MM.1S (cell line): ENCODE measurements at regions not wholly inside any gene's neighbourhood (a gene's known extent, or its start where the extent isn't known, plus 50 kb on each side); places are given as distances from the start of the nearest gene placed in this dataset.

Source experiments
- DNase-seq: peaks from one replicate; pipeline ENCODE4 v3.0.0-alpha.2; 2015
- H2AFZ ChIP-seq: fragments of 300-600 bp; sonication (generic); 2 replicates; pipeline ENCODE4 v1.6.0; 2016; ENCODE audit warnings: antibody characterized with exemption, low read length
- H3F3A ChIP-seq: fragments of 300-600 bp; sonication (generic); 2 replicates; pipeline ENCODE4 v1.6.1; 2016; ENCODE audit warnings: mild to moderate bottlenecking, antibody characterized with exemption, low read length, moderate library complexity, mixed read lengths; ENCODE audit not compliant: insufficient read depth
- H3K27ac ChIP-seq: fragments of 300-600 bp; sonication (generic); 2 replicates; pipeline ENCODE4 v1.5.1; 2016; ENCODE audit warnings: mild to moderate bottlenecking, low read length
- H3K27me3 ChIP-seq: fragments of 300-600 bp; sonication (generic); replicated peaks from 2 replicates; pipeline ENCODE4 v1.6.0; 2016; ENCODE audit warnings: low read length; ENCODE audit not compliant: insufficient read depth
- H3K36me3 ChIP-seq: fragments of 300-600 bp; sonication (generic); replicated peaks from 2 replicates; pipeline ENCODE4 v1.6.1; 2016; ENCODE audit warnings: mild to moderate bottlenecking, low read length, mixed read lengths; ENCODE audit not compliant: insufficient read depth
- H3K4me1 ChIP-seq: fragments of 300-600 bp; sonication (generic); 2 replicates; pipeline ENCODE4 v1.6.1; 2016; ENCODE audit warnings: low read length, mixed read lengths
- H3K4me2 ChIP-seq: fragments of 300-600 bp; sonication (generic); 2 replicates; pipeline ENCODE4 v1.6.0; 2016; ENCODE audit warnings: low read depth, low read length
- H3K4me3 ChIP-seq: fragments of 300-600 bp; sonication (generic); 2 replicates; pipeline ENCODE4 v1.5.1; 2016; ENCODE audit warnings: low read length, mixed read lengths
- H3K79me2 ChIP-seq: fragments of 300-600 bp; sonication (generic); 2 replicates; pipeline ENCODE4 v1.6.1; 2016; ENCODE audit warnings: mixed run types, low read length, mixed read lengths
- H3K9ac ChIP-seq: fragments of 300-600 bp; sonication (generic); 2 replicates; pipeline ENCODE4 v1.6.1; 2016; ENCODE audit warnings: low read length, mixed read lengths
- H3K9me2 ChIP-seq: fragments of 300-600 bp; sonication (generic); replicated peaks from 2 replicates; pipeline ENCODE4 v1.6.1; 2016; ENCODE audit warnings: mild to moderate bottlenecking, low read length, mixed read lengths; ENCODE audit not compliant: insufficient read depth
- H3K9me3 ChIP-seq: fragments of 300-600 bp; sonication (generic); replicated peaks from 2 replicates; pipeline ENCODE4 v1.6.1; 2016; ENCODE audit warnings: mild to moderate bottlenecking, low read length, mixed read lengths; ENCODE audit not compliant: insufficient read depth
- H4K20me1 ChIP-seq: fragments of 300-600 bp; sonication (generic); 2 replicates; pipeline ENCODE4 v1.6.1; 2016; ENCODE audit warnings: mild to moderate bottlenecking, low read length, moderate library complexity, mixed read lengths; ENCODE audit not compliant: insufficient read depth
- CTCF ChIP-seq: fragments of 300-600 bp; sonication (generic); IDR thresholded peaks from 2 replicates; pipeline ENCODE4 v1.5.1; 2016; ENCODE audit warnings: antibody characterized with exemption, low read length, mixed read lengths
- EZH2 ChIP-seq: fragments of 300-600 bp; sonication (generic); optimal IDR thresholded peaks from 2 replicates; pipeline ENCODE3; 2017; ENCODE audit warnings: low read depth, mild to moderate bottlenecking, antibody characterized with exemption, low read length, mixed read lengths
- EZH2phosphoT487 ChIP-seq: fragments of 300-600 bp; sonication (generic); IDR thresholded peaks from 2 replicates; pipeline ENCODE4 v1.6.1; 2018; ENCODE audit warnings: antibody characterized with exemption, low read length

GRCh38 chr21:14878971-14879370 lies 185.8 kb downstream of the NRIP1 start:
- H4K20me1 ChIP-seq: no peaks in the 10 kb centered on the region
- no peak overlapping the region for H3K9ac ChIP-seq
- no peak overlapping the region for H2AFZ ChIP-seq
- no peak overlapping the region for H3K4me2 ChIP-seq
- no peaks in the 10 kb centered on the region for H3F3A ChIP-seq
- no peak for DNase-seq
- no peaks in the 10 kb centered on the region for H3K9me2 ChIP-seq
- no peaks in the 10 kb centered on the region for H3K36me3 ChIP-seq
- H3K27me3 ChIP-seq: no peaks in the 10 kb centered on the region
- H3K4me1 ChIP-seq: no peaks in the 10 kb centered on the region
- no peaks in the 10 kb centered on the region for H3K79me2 ChIP-seq
- no peak overlapping the region for H3K27ac ChIP-seq
- H3K4me3 ChIP-seq: no peak overlapping the region
- TF ChIP-seq EZH2phosphoT487 (no peak), EZH2 (no peak), CTCF (no peak)
- H3K9me3 ChIP-seq: no peaks in the 10 kb centered on the region

GRCh38 chr21:14877581-14878228 lies 187.1 kb downstream of the NRIP1 start:
- H3K9ac ChIP-seq: no peak overlapping the region
- H3K9me3 ChIP-seq: no peaks in the 10 kb centered on the region
- H3F3A ChIP-seq: no peaks in the 10 kb centered on the region
- no peak for TF ChIP-seq EZH2
- TF ChIP-seq EZH2phosphoT487: no peak
- no peak for TF ChIP-seq CTCF
- H3K4me2 ChIP-seq: no peak overlapping the region
- no peaks in the 10 kb centered on the region for H3K9me2 ChIP-seq
- H3K27ac ChIP-seq: no peak overlapping the region
- no peaks in the 10 kb centered on the region for H3K4me1 ChIP-seq
- H3K79me2 ChIP-seq: no peaks in the 10 kb centered on the region
- H4K20me1 ChIP-seq: no peaks in the 10 kb centered on the region
- no peaks in the 10 kb centered on the region for H3K36me3 ChIP-seq
- no peak overlapping the region for H3K4me3 ChIP-seq
- H2AFZ ChIP-seq: no peak overlapping the region
- H3K27me3 ChIP-seq: no peaks in the 10 kb centered on the region
- no peak for DNase-seq

- Histone ChIP-seq H3K79me2 (no peaks in the 10 kb centered on the region), H3K27me3 (no peaks in the 10 kb centered on the region), H3K27ac (no peak overlapping the region), H4K20me1 (no peaks in the 10 kb centered on the region), H2AFZ (no peak overlapping the region), H3K4me1 (no peaks in the 10 kb centered on the region), H3K4me3 (no peak overlapping the region), H3K36me3 (no peaks in the 10 kb centered on the region), H3K9me2 (no peaks in the 10 kb centered on the region), H3K4me2 (no peak overlapping the region), H3K9ac (no peak overlapping the region), H3F3A (no peaks in the 10 kb centered on the region), H3K9me3 (no peaks in the 10 kb centered on the region)
- no peak for TF ChIP-seq EZH2phosphoT487
- no peak for TF ChIP-seq EZH2
- TF ChIP-seq CTCF: no peak
- no peak for DNase-seq
These were observed 188.3 kb downstream of the NRIP1 start for GRCh38 chr21:14876524-14876840.
